ENCODE measurements at regions not wholly inside any gene's neighbourhood (a gene's known extent, or its start where the extent isn't known, plus 50 kb on each side); places are given as distances from the start of the nearest gene placed in this dataset.

DNA sequence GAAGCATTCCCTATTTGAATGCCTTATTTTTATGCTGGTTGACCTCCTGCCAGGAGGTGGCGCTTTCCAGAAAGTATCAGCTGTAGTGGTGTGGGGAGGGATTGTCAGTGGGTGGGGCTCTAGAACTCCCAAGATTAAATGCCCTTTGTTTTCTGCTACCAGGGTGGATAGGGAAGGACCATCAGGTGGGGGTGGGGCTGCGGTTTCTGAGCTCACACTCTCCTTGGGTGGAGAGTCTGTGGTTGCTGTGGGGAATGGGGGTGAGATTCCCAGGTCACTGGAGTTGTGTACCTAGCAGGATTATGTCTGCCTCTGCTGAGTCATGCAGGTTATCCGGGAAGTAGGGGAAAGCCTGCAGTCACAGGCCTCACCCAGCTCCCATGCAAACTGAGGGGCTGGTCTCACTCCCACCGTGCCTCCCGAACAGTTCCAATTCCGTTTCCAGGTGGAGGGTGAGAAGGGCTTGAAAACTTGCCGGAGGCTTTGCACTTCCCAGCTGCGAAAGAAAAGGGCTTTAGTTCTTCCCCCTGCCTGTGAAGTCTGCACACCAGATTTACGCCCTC is 68.3 kb downstream of the ALG10B start:
- TF ChIP-seq CTCF (IDR thresholded peaks at IDR 0.05): peak; percentile 26; the same call in 1 of the 2 replicates

GRCh38 chr12:38385486-38385885 is 68.9 kb downstream of the ALG10B start:
- TF ChIP-seq CTCF (IDR thresholded peaks at IDR 0.05): no peak

- no peak for TF ChIP-seq CTCF (IDR thresholded peaks at IDR 0.05)
Observed at GRCh38 chr12:38386205-38386985, 69.8 kb downstream of the ALG10B start.

- TF ChIP-seq CTCF (IDR thresholded peaks at IDR 0.05): no peak
Observed at GRCh38 chr12:38389614-38390013, 73.0 kb downstream of the ALG10B start.

DNA sequence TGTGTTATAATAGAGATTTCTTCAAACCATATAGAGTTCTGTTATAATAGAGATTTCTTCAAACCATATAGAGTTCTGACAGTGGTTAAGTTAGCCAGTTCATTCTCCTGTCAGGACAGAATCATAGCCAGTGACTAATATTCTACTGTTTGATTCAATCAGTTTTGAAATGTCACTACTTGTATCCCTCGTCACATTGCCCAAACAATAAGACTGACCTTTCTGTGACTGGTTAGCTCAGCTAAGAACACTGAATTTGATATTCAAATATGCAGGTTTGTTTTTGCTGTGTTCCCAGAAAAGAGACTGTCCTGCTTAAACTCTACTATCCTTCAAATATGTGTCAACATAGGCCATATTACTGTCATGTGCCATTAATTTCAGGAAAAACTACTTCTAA is 74.4 kb downstream of the ALG10B start:
- no peak for TF ChIP-seq CTCF (IDR thresholded peaks at IDR 0.05)

DNA sequence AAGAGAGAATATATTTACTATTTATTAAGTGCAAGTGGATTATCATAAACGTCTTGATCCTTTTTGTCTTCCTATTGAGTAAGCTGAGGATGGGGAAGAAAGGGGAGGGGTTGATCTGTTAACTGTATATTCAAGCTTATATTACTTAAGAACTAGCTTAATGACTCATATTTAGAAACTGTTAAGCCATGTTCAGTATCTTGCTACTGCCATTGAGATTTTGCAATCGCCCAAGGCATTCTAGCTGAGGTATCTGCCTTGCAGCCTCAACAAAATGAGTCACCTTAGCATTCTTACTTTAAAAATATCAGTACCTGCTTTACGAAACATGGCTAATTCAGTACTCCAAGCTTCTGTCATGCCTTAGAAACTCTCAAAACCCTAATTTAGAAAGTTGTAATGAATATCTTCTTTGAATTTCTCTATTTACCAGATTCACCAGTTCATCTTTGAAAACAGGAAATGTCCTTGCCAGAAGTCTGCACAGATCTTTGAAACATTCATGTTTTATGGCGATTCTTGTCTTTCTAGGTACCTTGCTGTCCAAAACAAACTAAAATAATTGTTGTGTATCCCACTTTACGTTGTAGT is 76.1 kb downstream of the ALG10B start:
- TF ChIP-seq CTCF (IDR thresholded peaks at IDR 0.05): no peak

DNA sequence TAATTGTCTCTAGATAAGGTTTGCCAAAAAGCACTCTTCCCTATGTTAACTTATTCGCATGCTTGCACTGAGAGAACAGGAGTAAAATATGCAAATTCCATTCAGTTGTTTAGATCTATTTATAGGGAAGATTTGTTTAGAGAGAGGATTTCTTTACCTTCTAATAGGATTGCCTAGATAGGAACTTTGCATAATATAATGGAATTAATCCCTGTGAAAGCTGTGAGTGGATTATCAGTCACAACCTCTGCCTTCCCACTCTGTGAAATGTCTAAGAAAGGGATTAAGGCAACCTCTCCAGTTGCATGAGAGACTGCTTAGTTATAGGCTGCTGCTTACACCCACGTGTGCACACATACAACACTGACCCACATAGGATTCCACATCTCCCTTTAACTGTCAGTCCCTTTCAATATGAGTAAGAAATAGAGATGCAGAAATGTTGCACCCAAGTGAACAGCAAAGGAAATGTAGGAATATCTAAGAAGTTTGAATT is 83.2 kb downstream of the ALG10B start:
- no peak for TF ChIP-seq CTCF (IDR thresholded peaks at IDR 0.05)

Measured in LNCAP (cell line).